ENCODE measurements at regions not wholly inside any gene's neighbourhood (a gene's known extent, or its start where the extent isn't known, plus 50 kb on each side); places are given as distances from the start of the nearest gene placed in this dataset.

DNA sequence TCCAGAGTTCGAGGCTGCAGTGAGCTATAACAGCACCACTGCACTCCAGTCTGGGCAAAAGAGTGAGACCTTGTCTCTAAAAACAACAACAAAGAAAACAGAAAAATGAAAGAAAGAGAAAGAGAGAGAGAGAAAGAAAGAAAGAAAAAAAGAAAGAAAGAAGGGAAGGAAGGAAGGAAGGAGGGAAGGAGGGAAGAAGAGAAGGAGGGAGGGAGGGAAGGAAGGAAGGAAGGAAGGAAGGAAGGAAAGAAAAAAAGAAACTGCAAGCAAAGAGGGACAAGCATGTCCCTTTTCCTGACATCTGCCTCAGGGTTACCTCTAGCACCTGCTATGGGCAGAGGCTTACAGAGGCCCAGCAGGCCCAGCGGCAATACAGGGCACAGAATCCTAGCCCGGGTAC is 475.0 kb downstream of the MIAT start:
- Histone ChIP-seq H3K36me3 (ENCODE audit: insufficient read depth, low read length, poor library complexity, severe bottlenecking) (no peaks in the 10 kb centered on the region), H3K9me3 (ENCODE audit: low read depth, low read length, poor library complexity, severe bottlenecking) (no peaks in the 10 kb centered on the region), H3K4me3 (ENCODE audit: low read depth, low read length, poor library complexity, severe bottlenecking) (no peak overlapping the region), H3K27ac (ENCODE audit: low read depth, low read length, poor library complexity, severe bottlenecking) (no peak overlapping the region), H3K27me3 (replicated peaks; ENCODE audit: insufficient read depth, low read depth, low read length, poor library complexity) (no peaks in the 10 kb centered on the region), H3K4me1 (ENCODE audit: insufficient read depth, low read length, poor library complexity, severe bottlenecking) (peaks cover 27% of the 10 kb centered on the region)
- POLR2A ChIA-PET (ENCODE audit: low non-redundant PET), result interaction anchor here (0.6 kb wide), 1 partner anchor 11 kb away, joined by 3 read pairs; no protein-coding TSS in a partner anchor
- DNase-seq (ENCODE audit: low spot score), result no peak
- intact Hi-C loops (cut with micrococcal nuclease; ENCODE audit: unreplicated experiment), result no loop called here
- CTCF ChIA-PET, result no interaction called here
- BruUV-seq (replicated peaks), result no TSS peak
- no peak for TF ChIP-seq EZH2 (IDR thresholded peaks at IDR 0.05; ENCODE audit: borderline replicate concordance, low read depth, low read length, poor library complexity, severe bottlenecking)

- H3K4me1 ChIP-seq (ENCODE audit: insufficient read depth, low read length, poor library complexity, severe bottlenecking), result peaks cover 27% of the 10 kb centered on the region
Observed at GRCh38 chr22:27133019-27133431, 475.6 kb downstream of the MIAT start.

DNA sequence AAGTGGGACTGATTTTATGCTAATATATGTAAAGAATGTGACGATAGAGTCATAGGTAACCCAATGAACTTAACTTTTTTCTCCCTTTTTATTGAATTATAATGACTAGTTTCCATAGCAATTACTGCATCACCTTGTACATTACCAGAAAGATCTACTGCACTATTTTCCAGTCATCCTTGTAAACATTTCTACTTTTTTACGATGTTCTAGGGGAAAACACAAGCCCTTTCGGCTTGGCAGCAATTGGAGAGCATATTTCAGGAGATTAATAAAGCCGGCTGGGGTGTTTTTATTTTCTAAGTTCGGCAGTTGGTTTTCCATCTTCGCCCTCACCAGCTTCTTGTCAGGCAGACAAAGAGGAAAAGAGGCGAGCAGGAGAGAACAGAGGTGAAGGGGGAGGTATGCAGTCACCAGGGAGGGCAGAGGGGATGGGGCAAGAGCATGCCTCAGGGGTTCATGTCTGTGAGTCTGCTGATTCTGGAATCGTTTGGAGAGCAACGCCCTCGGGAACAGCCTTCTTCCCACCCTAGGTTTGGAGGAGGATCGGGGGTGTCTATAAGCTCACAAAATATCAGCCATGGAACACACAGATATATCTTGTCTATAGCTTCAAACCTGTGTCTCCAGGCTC is 476.4 kb downstream of the MIAT start:
- BruUV-seq (replicated peaks), result no TSS peak
- Histone ChIP-seq H3K9me3 (ENCODE audit: low read depth, low read length, poor library complexity, severe bottlenecking) (no peaks in the 10 kb centered on the region), H3K27ac (ENCODE audit: low read depth, low read length, poor library complexity, severe bottlenecking) (no peak overlapping the region), H3K4me3 (ENCODE audit: low read depth, low read length, poor library complexity, severe bottlenecking) (no peak overlapping the region), H3K36me3 (ENCODE audit: insufficient read depth, low read length, poor library complexity, severe bottlenecking) (no peaks in the 10 kb centered on the region), H3K27me3 (replicated peaks; ENCODE audit: insufficient read depth, low read depth, low read length, poor library complexity) (no peaks in the 10 kb centered on the region), H3K4me1 (ENCODE audit: insufficient read depth, low read length, poor library complexity, severe bottlenecking) (peaks cover 24% of the 10 kb centered on the region)
- no peak for TF ChIP-seq EZH2 (IDR thresholded peaks at IDR 0.05; ENCODE audit: borderline replicate concordance, low read depth, low read length, poor library complexity, severe bottlenecking)
- TF ChIP-seq, protein P1, sequence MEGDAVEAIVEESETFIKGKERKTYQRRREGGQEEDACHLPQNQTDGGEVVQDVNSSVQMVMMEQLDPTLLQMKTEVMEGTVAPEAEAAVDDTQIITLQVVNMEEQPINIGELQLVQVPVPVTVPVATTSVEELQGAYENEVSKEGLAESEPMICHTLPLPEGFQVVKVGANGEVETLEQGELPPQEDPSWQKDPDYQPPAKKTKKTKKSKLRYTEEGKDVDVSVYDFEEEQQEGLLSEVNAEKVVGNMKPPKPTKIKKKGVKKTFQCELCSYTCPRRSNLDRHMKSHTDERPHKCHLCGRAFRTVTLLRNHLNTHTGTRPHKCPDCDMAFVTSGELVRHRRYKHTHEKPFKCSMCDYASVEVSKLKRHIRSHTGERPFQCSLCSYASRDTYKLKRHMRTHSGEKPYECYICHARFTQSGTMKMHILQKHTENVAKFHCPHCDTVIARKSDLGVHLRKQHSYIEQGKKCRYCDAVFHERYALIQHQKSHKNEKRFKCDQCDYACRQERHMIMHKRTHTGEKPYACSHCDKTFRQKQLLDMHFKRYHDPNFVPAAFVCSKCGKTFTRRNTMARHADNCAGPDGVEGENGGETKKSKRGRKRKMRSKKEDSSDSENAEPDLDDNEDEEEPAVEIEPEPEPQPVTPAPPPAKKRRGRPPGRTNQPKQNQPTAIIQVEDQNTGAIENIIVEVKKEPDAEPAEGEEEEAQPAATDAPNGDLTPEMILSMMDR (conservative IDR thresholded peaks at IDR 0.05; ENCODE audit: low read depth, low read length), result no peak
- CTCF ChIA-PET, result no interaction called here
- no peak for DNase-seq (ENCODE audit: low spot score)
- POLR2A ChIA-PET (ENCODE audit: low non-redundant PET), result no interaction called here
- intact Hi-C loops (cut with micrococcal nuclease; ENCODE audit: unreplicated experiment), result no loop called here

More at GRCh38 chr22:27133019-27133431, 475.6 kb downstream of the MIAT start:
- BruUV-seq (replicated peaks), result no TSS peak
- Histone ChIP-seq H3K27me3 (replicated peaks; ENCODE audit: insufficient read depth, low read depth, low read length, poor library complexity) (no peaks in the 10 kb centered on the region), H3K9me3 (ENCODE audit: low read depth, low read length, poor library complexity, severe bottlenecking) (no peaks in the 10 kb centered on the region), H3K4me3 (ENCODE audit: low read depth, low read length, poor library complexity, severe bottlenecking) (no peak overlapping the region), H3K36me3 (ENCODE audit: insufficient read depth, low read length, poor library complexity, severe bottlenecking) (no peaks in the 10 kb centered on the region), H3K27ac (ENCODE audit: low read depth, low read length, poor library complexity, severe bottlenecking) (no peak overlapping the region)
- intact Hi-C loops (cut with micrococcal nuclease; ENCODE audit: unreplicated experiment), result no loop called here
- ChIA-PET CTCF (no interaction called here), POLR2A (ENCODE audit: low non-redundant PET) (no interaction called here)
- TF ChIP-seq, protein P1 (conservative IDR thresholded peaks at IDR 0.05; ENCODE audit: low read depth, low read length), result no peak
- no peak for TF ChIP-seq EZH2 (IDR thresholded peaks at IDR 0.05; ENCODE audit: borderline replicate concordance, low read depth, low read length, poor library complexity, severe bottlenecking)
- no peak for DNase-seq (ENCODE audit: low spot score)

- CTCF ChIA-PET, result no interaction called here
- Histone ChIP-seq H3K27me3 (replicated peaks; ENCODE audit: insufficient read depth, low read depth, low read length, poor library complexity) (no peaks in the 10 kb centered on the region), H3K36me3 (ENCODE audit: insufficient read depth, low read length, poor library complexity, severe bottlenecking) (no peaks in the 10 kb centered on the region), H3K9me3 (ENCODE audit: low read depth, low read length, poor library complexity, severe bottlenecking) (no peaks in the 10 kb centered on the region), H3K27ac (ENCODE audit: low read depth, low read length, poor library complexity, severe bottlenecking) (no peak overlapping the region), H3K4me3 (ENCODE audit: low read depth, low read length, poor library complexity, severe bottlenecking) (no peak overlapping the region), H3K4me1 (ENCODE audit: insufficient read depth, low read length, poor library complexity, severe bottlenecking) (peaks cover 19% of the 10 kb centered on the region)
- intact Hi-C loops (cut with micrococcal nuclease; ENCODE audit: unreplicated experiment), result no loop called here
- no peak for TF ChIP-seq EZH2 (IDR thresholded peaks at IDR 0.05; ENCODE audit: borderline replicate concordance, low read depth, low read length, poor library complexity, severe bottlenecking)
- TF ChIP-seq, protein P1 (conservative IDR thresholded peaks at IDR 0.05; ENCODE audit: low read depth, low read length), result no peak
- POLR2A ChIA-PET (ENCODE audit: low non-redundant PET), result no interaction called here
- no TSS peak for BruUV-seq (replicated peaks)
- DNase-seq (ENCODE audit: low spot score), result no peak
Observed at GRCh38 chr22:27134315-27134701, 476.9 kb downstream of the MIAT start.

Measured in A673 (cell line).